HG03196 (cell line): ENCODE measurements at regions not wholly inside any gene's neighbourhood (a gene's known extent, or its start where the extent isn't known, plus 50 kb on each side); places are given as distances from the start of the nearest gene placed in this dataset.
"Not testable (repeated sequence)": the region's sequence is repeated elsewhere in the genome, so short reads cannot be mapped to it uniquely, and the experiment has no call there.

Experiments
- ATAC-seq: cut with Tn5 transposase; IDR thresholded peaks from one replicate; pipeline ENCODE4 v1.9.1; 2021; ENCODE audit not compliant: unreplicated experiment

DNA sequence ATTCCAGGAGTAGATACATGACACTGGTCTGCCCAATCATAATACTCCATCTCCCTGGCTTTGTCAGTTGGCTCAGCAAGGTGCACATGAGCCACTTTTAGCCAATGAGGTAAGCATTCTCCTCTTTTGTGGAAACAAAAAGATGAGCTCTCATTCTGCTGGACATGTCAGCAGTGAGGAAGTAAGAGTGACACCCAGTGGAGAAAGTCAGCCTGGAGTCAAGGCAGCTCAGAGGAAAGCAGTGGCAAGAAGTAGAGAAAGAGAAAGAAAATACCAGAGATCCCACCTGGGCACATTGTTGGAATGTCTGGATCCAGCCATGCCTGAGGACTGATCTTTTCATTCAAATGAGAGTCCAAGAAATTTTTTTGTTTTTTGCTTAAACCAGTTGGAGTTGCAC, 496.9 kb upstream of the C16orf82 start:
- ATAC-seq: no peak

DNA sequence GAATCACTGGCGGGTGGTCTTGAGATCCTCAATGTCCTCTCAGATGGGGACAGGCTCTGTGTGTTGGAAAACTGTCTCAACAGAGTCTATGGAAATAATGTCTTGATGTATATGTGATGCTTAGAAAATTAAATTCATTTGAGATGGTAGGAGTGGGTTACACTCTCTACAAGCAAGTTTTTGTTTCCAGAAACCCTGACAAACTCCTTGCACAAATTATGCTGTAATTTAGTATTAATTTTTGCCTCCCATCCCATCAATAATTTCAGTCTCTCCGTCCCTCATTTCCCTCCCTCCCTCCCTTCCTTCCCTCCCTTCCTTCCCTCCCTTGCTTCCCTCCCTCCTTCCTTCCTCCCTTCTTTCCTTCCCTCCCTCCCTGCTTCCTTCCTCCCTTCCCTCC, 488.0 kb upstream of the C16orf82 start:
- no peak for ATAC-seq

DNA sequence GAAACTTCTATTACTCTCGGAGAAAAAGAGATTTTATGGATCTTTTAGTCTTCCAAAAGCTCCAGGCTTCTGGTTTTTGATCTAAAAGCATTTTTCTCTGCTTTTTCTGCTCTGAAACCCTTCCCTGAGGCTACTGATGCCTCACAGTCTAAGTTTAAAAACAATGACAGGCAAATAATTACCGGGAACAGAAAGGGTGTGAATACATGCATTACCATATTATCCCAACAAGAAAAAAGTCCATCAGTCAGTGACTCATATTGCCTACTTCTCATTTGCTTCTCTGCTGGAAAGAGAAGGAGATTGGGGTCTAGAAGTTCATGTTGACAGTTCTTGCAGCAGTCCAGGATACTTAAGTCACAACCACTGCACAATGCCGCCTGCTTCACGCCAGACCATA, 482.9 kb upstream of the C16orf82 start:
- ATAC-seq: no peak

DNA sequence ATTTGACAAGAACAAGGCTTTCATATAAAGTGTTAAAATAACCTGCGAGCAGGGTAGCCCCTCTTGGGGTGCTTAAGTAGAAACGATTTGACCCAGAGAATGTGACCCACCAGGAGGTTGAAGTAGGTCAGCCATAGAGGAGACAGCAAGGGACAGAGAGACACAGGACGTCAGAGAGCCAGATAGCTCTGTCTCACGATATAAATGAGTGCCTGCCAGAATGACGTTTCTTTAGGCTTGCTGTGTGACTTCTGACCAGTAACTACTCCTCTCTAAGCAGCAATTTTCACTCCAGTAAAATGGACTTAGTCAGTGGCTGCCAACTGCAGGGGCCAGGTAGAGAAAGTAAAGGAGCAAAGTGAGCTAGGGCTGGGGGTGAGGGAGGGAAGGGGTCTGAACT, 473.0 kb upstream of the C16orf82 start:
- no peak for ATAC-seq

DNA sequence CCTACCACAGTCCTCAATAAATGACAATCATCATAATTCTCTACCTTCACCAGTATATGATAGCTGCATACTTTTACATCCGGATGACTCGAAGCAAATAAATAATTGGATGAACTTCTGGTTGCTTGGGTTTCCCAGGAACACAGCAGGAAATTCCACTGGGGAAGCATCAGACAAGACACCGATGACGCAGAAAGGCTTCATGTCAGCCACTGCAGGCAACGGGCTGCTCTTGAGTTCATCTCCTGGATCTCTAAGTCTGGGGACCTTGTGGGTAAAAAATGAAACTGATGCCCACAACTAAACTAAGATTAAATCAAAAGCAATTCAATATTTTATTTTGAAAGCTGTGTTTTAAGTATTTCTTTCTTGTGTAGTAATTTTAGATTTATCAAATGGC, 472.1 kb upstream of the C16orf82 start:
- no peak for ATAC-seq

DNA sequence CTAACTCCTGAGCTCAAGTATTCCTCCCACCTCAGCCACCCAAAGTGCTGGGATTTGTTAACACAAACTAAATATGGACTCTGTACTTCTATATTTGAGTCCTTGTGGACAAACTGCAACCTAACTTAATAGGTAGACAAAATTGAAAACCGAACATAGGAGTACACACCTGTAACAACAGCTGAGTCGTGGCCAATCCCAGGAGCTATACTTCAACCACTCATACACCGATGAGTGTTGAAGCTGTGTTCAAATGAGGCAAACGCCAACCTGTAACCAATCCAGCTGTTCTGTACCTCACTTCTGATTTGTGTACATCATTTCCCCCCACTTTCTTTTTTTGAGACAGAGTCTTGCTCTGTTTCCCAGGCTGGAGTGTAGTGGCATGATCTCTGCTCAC, 471.5 kb upstream of the C16orf82 start:
- ATAC-seq: no peak

DNA sequence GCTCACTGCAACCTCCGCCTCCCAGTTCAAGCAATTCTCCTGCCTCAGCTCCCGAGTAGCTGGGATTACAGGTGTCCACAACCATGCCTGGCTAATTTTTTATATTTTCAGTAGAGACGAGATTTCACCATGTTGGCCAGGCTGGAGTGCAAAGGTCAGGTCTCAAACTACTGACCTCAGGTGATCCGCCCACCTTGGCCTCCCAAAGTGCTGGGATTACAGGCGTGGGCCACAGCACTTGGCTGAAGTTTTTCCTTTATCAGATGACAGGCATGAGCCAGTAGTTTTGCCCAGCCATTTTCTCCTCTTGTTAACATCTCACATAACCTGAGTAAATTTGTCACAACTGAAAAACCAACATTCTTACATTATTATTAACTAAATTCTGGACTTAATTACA, 470.7 kb upstream of the C16orf82 start:
- ATAC-seq: not testable (repeated sequence)

DNA sequence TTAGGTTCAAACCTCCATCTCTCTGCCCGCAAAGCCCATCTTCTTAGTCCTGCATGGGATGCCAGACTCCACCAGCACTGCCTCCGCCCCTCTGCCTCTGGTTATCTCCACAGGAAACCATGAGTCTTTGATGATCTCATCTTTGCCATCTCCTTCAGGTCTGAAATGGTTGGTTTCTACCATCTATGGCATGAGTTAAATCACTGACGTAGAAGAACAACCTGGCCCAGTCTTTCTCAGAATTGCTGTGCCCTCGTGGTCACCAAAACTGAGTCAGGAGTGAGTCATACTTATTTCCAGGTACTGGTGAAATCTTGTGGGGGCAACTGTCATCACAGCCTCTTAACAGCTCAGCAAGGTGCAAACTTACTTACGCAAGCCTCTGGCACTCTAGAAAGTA, 468.7 kb upstream of the C16orf82 start:
- no peak for ATAC-seq

DNA sequence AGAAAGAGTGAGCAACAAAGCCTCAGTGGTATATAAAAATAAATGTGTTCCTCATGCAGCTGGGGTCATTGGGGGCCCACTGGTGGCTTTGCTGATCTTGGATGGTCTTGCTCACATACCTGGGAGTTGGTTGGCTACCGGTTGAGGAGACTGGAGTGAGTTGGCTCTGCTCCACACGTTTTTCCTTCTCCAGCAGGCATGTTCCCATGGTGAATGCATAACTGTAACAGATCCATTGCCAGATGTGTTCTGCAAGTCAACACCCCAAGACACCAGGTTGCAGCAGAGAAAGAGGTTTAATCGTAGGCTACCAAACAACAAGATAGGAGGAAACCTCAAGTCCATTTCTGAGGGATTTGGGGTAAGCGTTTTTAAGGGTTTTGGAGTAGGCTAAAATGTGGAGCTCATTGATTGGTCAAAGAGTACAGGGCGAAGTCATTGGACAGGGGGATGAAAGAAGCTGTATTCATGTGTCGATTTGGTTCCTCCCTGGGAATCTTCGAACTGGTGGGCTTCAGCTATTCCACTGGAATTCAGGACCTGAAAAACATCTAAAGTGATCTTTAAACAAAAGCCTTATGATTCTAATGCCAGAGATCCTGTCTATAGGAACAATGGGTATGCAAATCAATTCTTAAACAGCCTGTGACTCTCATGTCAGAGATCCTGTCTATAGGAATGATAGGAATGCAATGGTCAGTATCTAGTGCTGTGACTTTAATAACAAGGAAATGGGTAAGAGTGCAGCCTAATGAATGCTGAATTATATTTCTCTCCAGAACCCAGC, 467.5 kb upstream of the C16orf82 start:
- ATAC-seq: no peak

DNA sequence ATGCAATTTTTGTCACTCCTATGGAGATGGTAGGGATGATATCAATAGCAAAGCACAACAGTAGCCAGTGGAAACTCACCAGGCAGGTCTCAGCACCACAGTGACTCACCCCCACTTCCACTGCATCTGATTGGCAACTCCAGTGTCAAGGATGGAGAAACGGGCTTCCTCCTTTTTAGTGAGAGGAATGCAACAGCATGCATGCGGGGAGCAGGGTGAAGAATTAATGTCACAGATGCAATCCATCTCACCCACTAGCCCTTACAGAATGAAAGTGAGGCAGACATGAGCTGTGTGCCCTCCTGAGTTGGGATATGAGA, 467.0 kb upstream of the C16orf82 start:
- ATAC-seq: no peak

DNA sequence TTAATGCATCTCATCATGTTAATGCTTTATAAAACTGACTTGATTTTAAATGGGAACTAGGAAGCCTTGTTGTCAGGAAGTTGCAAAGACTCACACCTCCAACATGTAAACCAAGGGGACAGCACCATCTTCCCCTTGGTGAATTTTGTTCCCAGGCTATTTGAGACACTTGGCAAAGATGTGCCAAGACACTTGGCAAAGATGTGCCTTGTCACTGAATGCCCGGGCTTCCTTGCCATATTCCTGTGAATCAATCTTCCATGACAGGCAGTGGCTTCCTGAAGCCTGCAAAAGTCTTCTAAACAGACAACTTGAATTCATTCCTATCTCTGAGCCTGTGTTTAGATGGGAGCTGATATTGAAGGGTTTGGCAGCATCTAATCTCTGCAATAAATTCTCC, 465.4 kb upstream of the C16orf82 start:
- no peak for ATAC-seq

DNA sequence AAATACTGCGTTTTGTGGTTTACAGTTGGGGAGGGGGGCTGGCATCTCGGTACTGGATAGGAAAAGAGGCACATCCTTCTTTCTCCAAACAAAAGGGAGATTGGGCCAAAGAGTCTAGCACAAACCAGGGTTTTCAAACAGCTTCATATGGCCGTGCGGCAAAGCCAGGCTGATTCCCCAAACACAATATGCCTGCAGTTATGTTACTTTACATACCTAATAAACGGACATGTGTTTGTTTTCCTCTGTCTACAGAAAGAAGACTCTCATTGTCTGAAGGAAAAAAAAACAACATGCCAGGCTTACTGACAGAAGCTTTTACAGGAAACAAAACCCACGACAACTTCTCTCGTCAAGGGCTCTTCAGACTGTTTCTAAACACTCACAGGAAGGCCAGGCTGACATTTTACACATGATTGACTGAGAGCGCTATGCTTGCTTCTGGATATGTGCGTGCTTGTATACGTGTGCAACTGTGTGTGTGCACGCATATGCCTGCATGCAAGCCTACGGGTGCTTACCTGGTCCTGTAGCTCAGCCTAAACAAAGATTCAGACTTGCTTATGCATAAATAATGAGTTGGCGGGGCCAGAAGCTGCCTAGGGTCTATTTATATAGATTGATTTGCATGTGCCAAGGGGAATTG, 461.0 kb upstream of the C16orf82 start:
- no peak for ATAC-seq

DNA sequence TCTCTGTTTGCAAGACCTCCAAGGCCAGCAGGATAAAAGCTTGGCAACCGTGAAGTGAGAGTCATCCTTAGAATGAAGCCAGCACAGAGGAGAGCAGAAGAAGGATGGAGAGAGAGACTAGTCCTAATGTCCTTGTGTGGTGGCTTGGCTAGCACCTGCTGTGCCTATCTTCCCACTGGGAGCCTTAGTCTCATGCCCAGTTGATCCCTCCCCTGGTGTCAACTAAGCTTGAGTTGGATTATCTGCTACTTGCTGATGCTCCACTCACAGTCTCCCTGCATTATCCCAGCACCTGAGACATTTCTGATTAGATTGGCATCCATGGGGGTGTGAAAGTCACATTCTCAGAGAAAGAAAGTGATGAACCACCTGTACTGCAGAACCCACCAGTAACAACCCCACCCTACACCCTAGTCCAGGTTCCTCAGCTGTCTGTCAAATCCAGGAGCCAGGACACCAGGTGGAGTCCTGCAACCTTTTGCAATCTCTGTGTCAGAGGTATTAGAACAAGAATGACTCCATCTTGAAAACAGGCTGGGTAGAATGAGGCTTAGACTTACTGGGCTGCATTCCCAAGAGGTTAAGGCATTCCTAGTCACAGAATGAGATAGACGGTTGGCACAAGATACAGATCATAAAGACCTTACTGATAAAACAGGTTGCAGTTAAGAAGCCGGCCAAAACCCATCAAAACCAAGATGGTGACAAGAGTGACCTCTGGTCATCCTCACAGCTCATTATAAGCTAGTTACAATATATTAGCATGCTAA, 460.2 kb upstream of the C16orf82 start:
- no peak for ATAC-seq

DNA sequence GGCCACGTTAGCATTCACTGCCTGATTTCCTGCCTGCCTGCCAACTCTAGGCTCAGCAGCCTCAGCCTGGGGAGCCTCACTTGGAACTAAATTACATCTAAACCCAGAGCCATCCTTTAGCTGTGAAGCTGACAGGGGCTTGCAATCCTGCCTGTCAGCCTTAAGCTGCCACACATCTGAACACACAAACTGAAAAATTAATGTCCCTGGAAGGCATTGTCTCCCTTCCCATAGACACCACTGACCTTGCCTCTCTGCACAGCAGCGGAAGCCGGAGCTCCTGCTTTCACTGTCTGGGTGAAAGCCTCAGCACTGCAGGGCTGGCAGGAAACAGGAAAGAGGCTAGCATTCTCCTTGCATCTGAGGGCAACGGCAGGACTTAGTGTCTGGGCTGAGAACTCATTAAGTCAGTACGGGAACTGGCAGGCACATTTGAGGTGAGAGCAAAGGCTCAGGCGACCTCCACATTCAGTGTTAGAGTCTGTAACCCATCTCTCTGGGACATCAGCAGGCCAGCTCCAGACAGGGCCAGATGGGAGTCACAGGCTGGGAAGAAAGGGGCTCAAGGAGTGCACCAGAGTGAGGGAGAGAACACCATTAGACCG, 452.4 kb upstream of the C16orf82 start:
- ATAC-seq: no peak

DNA sequence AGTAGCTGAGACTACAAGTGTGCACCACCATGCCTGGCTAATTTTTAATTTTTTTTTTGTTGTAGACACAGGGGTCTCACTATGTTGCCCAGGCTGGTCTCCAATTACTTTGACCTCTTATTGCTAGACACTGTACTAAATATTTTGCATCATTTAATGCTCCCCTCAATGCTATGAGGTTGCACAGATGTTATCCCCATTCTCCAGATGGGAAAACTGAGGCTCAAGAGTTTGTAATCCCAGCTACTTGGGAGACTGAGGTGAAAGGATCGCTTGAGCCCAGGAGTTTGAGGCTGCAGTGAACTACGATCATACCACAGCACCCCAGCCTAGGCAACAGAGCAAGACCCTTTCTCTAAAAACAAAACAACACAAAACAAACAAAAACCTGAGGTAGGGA, 443.3 kb upstream of the C16orf82 start:
- ATAC-seq: no peak

DNA sequence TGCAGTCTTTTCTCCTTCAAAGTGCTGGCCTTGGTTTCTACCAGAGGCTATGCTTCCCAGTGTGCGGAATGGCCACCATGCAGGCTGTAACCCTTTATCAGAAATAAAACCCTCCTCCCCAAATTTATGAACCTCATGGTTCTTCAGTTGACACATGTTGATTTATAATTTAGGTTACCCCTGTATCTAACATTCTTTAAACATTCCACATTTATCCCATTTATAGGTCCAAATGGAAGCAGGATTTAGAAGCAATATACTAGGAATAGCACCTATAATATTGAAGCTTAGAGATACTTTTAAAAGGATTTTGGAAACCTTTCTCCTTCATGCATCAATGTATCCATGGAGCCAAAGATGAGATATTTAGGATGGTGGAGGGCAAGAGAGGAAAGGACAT, 438.8 kb upstream of the C16orf82 start:
- ATAC-seq: no peak

DNA sequence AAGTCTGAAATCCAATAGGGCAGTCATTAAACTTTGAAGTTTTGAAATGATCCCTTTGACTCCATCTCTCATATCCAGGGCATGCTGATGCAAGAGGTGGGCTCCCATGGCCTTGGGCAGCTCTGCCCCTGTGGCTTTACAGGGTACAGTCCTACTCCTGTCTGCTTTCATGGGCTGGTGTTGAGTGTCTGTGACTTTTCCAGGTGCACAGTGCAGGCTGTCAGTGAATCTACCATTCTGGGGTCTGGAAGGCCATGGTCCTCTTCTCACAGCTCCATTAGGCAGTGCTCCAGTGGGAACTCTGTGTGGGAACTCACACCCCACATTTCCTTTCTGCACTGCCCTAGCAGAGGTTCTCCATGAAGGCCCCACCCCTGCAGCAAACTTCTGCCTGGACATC, 435.4 kb upstream of the C16orf82 start:
- not testable (repeated sequence) for ATAC-seq

DNA sequence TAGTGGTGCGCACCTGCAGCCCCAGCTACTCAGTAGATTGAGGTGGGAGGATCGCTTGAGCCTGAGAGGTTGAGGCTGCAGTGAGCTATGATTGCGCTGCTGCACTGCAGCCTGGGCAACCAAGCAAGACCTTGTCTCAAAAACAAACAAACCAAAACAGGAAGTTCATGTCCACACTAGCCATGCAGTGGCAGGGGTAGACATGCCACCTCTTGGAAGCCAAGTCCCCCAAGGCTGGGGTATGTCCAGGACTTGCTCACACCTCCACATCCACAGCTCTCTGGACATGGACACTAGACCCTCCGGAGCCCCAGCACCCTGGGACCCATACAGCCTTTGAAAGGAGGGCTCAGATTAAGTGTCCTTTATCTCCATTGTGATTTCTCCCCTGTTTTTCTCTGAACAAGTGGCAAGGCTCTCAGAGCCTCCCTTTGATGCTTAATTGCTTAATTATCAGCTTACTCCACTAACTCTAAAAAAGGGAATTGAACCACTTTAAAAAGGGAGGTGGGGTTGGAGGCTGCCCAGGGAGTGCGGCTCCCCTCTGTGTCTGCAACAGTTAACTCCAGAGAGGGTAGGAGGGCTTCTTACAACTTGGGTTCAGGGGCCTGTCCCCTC, 424.6 kb upstream of the C16orf82 start:
- no peak for ATAC-seq

DNA sequence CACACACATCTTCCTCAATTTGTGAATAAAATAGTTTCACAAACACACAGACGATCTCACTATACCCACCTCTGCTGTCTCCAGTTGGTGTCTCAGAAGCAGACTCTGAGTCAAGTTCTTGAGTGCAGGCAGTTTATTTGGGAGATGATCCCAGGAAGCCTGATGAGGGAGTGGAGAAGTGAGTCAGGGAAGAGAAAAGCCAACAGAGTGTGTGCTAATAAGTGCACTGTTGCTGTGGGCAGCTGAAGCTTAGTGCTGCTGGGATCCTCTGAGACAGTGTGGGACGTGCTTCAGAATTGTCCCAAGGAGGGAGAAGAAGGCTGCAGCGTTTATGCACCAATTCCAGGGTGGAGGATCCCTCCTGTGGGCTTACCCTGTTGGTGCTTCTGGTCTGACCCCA, 423.2 kb upstream of the C16orf82 start:
- ATAC-seq: no peak

DNA sequence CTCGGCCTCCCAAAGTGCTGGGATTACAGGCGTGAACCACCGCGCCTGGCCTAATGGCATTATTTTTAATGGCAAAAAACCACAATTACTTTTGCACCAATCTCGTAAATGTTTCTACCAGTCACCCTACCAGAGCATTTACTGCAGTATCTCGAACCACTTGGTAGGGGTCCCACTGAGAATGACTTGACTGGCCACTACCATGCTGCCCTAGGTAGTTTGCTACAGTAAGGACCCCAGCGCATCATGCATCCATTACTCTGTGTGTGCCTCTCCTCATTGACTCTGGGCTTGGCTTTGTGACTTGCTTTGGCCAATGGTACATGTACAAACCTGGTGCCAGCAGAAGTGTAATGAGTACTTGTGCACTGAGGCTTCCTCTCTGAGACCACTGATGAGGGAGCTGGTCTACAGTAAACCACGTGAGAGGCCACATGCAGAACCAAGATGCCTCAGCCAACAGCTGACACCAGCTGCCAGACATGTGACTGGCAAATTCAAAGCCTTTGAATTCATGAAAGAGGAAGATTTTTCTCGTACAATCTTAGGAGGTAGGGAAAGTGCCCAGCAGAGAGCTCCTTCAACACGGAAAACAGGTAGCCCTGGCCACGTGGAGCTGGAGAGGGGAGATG, 421.7 kb upstream of the C16orf82 start:
- ATAC-seq: no peak

DNA sequence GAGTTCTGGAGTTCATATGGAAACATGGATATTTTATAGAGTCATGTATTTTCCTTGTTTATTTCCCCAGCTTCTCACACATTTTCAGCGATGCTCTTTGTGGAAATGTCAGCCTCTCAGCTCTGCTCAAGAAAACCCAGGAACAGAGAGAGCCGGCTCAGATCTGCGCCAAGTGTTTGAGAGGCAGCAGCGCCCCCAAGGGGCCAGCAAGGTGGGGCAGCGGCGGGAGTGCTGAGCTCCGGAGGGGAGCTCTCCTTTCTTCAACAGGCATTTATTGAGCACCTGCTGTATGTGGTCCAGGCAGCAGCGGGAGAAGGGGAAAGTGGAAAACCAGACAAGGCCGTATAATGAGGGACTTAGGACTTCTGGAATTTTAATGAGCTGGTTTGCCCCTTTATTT, 421.1 kb upstream of the C16orf82 start:
- no peak for ATAC-seq
